ENCODE measurements at regions not wholly inside any gene's neighbourhood (a gene's known extent, or its start where the extent isn't known, plus 50 kb on each side); places are given as distances from the start of the nearest gene placed in this dataset.

DNA sequence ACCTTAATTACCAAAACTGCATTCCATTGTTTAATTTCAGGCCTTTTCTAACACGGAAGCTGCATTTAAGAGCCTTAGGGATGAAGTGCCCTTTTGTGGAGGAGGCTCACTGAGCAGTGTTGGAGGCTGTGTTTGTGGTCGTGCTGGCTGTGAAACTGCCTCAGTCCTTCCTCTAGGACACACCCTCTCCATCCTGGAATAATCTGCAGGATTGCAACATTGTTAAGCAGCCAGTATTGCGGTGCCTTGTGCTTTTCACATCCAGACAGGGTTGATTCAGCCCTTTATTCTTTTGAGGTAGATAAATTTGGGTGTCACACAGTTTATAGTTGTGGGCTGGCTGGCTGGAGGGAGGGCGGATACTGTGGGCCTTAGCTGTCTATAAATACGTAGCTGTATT, 141.6 kb downstream of the CDRT15L2 start:
- TF ChIP-seq, protein P1, sequence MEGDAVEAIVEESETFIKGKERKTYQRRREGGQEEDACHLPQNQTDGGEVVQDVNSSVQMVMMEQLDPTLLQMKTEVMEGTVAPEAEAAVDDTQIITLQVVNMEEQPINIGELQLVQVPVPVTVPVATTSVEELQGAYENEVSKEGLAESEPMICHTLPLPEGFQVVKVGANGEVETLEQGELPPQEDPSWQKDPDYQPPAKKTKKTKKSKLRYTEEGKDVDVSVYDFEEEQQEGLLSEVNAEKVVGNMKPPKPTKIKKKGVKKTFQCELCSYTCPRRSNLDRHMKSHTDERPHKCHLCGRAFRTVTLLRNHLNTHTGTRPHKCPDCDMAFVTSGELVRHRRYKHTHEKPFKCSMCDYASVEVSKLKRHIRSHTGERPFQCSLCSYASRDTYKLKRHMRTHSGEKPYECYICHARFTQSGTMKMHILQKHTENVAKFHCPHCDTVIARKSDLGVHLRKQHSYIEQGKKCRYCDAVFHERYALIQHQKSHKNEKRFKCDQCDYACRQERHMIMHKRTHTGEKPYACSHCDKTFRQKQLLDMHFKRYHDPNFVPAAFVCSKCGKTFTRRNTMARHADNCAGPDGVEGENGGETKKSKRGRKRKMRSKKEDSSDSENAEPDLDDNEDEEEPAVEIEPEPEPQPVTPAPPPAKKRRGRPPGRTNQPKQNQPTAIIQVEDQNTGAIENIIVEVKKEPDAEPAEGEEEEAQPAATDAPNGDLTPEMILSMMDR (conservative IDR thresholded peaks at IDR 0.05; ENCODE audit: low read length) = no peak
- TF ChIP-seq EZH2phosphoT487 (IDR thresholded peaks at IDR 0.05; ENCODE audit: borderline replicate concordance, low read depth, low read length) = no peak

All from OCI-LY7 (cell line).